H9 (cell line): ENCODE measurements at regions not wholly inside any gene's neighbourhood (a gene's known extent, or its start where the extent isn't known, plus 50 kb on each side); places are given as distances from the start of the nearest gene placed in this dataset.

ENCODE experiments used
- DNase-seq: peaks from one replicate; pipeline ENCODE4 v3.0.0-alpha.2; 2017
- H2AFZ ChIP-seq: one replicate; pipeline ENCODE4 v1.6.1; 2013; ENCODE audit warnings: mild to moderate bottlenecking, low read length, control low read depth, moderate library complexity
- H2AK5ac ChIP-seq: 2 replicates; pipeline ENCODE4 v1.6.1; 2013; ENCODE audit warnings: low read length, control low read depth, mixed read lengths; ENCODE audit not compliant: insufficient read length
- H2BK120ac ChIP-seq: one replicate; pipeline ENCODE4 v1.6.1; 2013; ENCODE audit warnings: low read depth, mild to moderate bottlenecking, low read length, control low read depth, inconsistent platforms; ENCODE audit not compliant: poor library complexity, severe bottlenecking
- H2BK12ac ChIP-seq: 2 replicates; pipeline ENCODE4 v1.6.1; 2013; ENCODE audit warnings: low read length, control low read depth, mixed read lengths, low read depth; ENCODE audit not compliant: insufficient read length
- H2BK15ac ChIP-seq: 2 replicates; pipeline ENCODE4 v1.6.1; 2013; ENCODE audit warnings: low read depth, low read length, control low read depth
- H2BK20ac ChIP-seq: one replicate; pipeline ENCODE4 v1.6.1; 2013; ENCODE audit warnings: low read depth, mild to moderate bottlenecking, low read length, control low read depth, inconsistent platforms; ENCODE audit not compliant: poor library complexity, severe bottlenecking
- H2BK5ac ChIP-seq: 2 replicates; pipeline ENCODE4 v1.6.1; 2013; ENCODE audit warnings: low read length, control low read depth, mixed read lengths; ENCODE audit not compliant: insufficient read length
- H3K14ac ChIP-seq: 2 replicates; pipeline ENCODE4 v1.6.1; 2013; ENCODE audit warnings: low read length, control low read depth; ENCODE audit not compliant: insufficient read depth
- H3K18ac ChIP-seq: 2 replicates; pipeline ENCODE4 v1.6.1; 2013; ENCODE audit warnings: low read depth, mild to moderate bottlenecking, mixed read lengths, low read length, control low read depth; ENCODE audit not compliant: insufficient read length
- H3K23ac ChIP-seq: 2 replicates; pipeline ENCODE4 v1.6.1; 2013; ENCODE audit warnings: low read length, control low read depth, mixed read lengths, low read depth; ENCODE audit not compliant: insufficient read length
- H3K23me2 ChIP-seq: 2 replicates; pipeline ENCODE4 v1.6.1; 2013; ENCODE audit warnings: low read depth, mild to moderate bottlenecking, mixed read lengths, low read length, control low read depth; ENCODE audit not compliant: insufficient read length, poor library complexity, severe bottlenecking
- H3K27ac ChIP-seq: 2 replicates; pipeline ENCODE4 v1.5.1; 2013; ENCODE audit warnings: low read length, control low read depth, mixed read lengths, low read depth; ENCODE audit not compliant: insufficient read length
- H3K27me3 ChIP-seq: 2 replicates; pipeline ENCODE4 v1.6.1; 2013; ENCODE audit warnings: low read length, control low read depth, inconsistent platforms; ENCODE audit not compliant: insufficient read depth
- H3K4ac ChIP-seq: 2 replicates; pipeline ENCODE4 v1.6.1; 2013; ENCODE audit warnings: low read depth, mild to moderate bottlenecking, control low read depth, inconsistent platforms, low read length, moderate library complexity
- H3K4me1 ChIP-seq: 2 replicates; pipeline ENCODE4 v1.6.1; 2013; ENCODE audit warnings: low read length, control low read depth, inconsistent platforms; ENCODE audit not compliant: insufficient read depth
- H3K4me2 ChIP-seq: 2 replicates; pipeline ENCODE4 v1.6.1; 2013; ENCODE audit warnings: low read length, control low read depth, mixed read lengths; ENCODE audit not compliant: insufficient read length, insufficient read depth
- H3K56ac ChIP-seq: 2 replicates; pipeline ENCODE4 v1.6.1; 2013; ENCODE audit warnings: low read depth, mild to moderate bottlenecking, mixed read lengths, low read length, control low read depth; ENCODE audit not compliant: insufficient read length
- H3K79me1 ChIP-seq: 2 replicates; pipeline ENCODE4 v1.6.1; 2013; ENCODE audit warnings: low read depth, mild to moderate bottlenecking, moderate library complexity, low read length, control low read depth, inconsistent platforms; ENCODE audit not compliant: insufficient read depth, poor library complexity, severe bottlenecking
- H3K79me2 ChIP-seq: 2 replicates; pipeline ENCODE4 v1.6.1; 2013; ENCODE audit warnings: low read length, control low read depth, inconsistent platforms; ENCODE audit not compliant: insufficient read depth
- H3K9ac ChIP-seq: 2 replicates; pipeline ENCODE4 v1.6.1; 2013; ENCODE audit warnings: low read length, control low read depth, mixed read lengths; ENCODE audit not compliant: insufficient read length; ENCODE audit errors: extremely low read depth
- H3K9me3 ChIP-seq: one replicate; pipeline ENCODE4 v1.6.1; 2013; ENCODE audit warnings: low read depth, low read length, inconsistent platforms; ENCODE audit not compliant: control insufficient read depth
- H3T11ph ChIP-seq: one replicate; pipeline ENCODE4 v1.6.1; 2013; ENCODE audit warnings: mild to moderate bottlenecking, low read length, control low read depth, inconsistent platforms
- H4K20me1 ChIP-seq: one replicate; pipeline ENCODE4 v1.6.1; 2013; ENCODE audit not compliant: control insufficient read depth, insufficient read length, insufficient read depth
- H4K5ac ChIP-seq: 2 replicates; pipeline ENCODE4 v1.6.1; 2013; ENCODE audit warnings: low read depth, mild to moderate bottlenecking, mixed read lengths, low read length, control low read depth; ENCODE audit not compliant: insufficient read length
- H4K8ac ChIP-seq: replicated peaks from 2 replicates; pipeline ENCODE4 v1.6.1; 2013; ENCODE audit warnings: low read length, control low read depth, mixed read lengths, low read depth; ENCODE audit not compliant: insufficient read length
- H4K91ac ChIP-seq: 2 replicates; pipeline ENCODE4 v1.6.1; 2013; ENCODE audit warnings: low read depth, mild to moderate bottlenecking, moderate library complexity, mixed read lengths, low read length, control low read depth; ENCODE audit not compliant: insufficient read length
- H3K27ac Mint-ChIP-seq, 3 experiments: 2 replicates in 2 of 3; 3 replicates in 1 of 3; pipeline ENCODE4 v1.8.0; 2020 to 2021; ENCODE audit warnings: mixed read lengths in 3 of 3, mild to moderate bottlenecking in 1 of 3, moderate library complexity in 1 of 3
- H3K27me3 Mint-ChIP-seq: 2 replicates; pipeline ENCODE4 v1.8.0; 2021; ENCODE audit warnings: low read depth, mild to moderate bottlenecking, moderate library complexity, mixed read lengths
- H3K36me3 Mint-ChIP-seq, 3 experiments: 2 replicates in 2 of 3; 3 replicates in 1 of 3; pipeline ENCODE4 v1.8.0; 2020 to 2021; ENCODE audit warnings: low read depth in 3 of 3, mixed read lengths in 3 of 3; ENCODE audit not compliant: insufficient read depth in 1 of 3
- H3K4me1 Mint-ChIP-seq, 2 experiments: 2 replicates each; pipeline ENCODE4 v1.8.0; 2020; ENCODE audit warnings: mixed read lengths in 2 of 2
- H3K4me3 Mint-ChIP-seq, 2 experiments: 2 replicates in 1 of 2; 3 replicates in 1 of 2; pipeline ENCODE4 v1.8.0; 2020 to 2021; ENCODE audit warnings: mild to moderate bottlenecking in 2 of 2, mixed read lengths in 2 of 2, moderate library complexity in 1 of 2
- H3K9me3 Mint-ChIP-seq, 2 experiments: 2 replicates in 1 of 2; 3 replicates in 1 of 2; pipeline ENCODE4 v1.8.0; 2020; ENCODE audit warnings: mild to moderate bottlenecking in 2 of 2, mixed read lengths in 2 of 2, moderate library complexity in 1 of 2
- CTCF ChIP-seq: fragments of 200-600 bp; sonication (generic); conservative IDR thresholded peaks from 3 replicates; pipeline ENCODE4 v1.8.0; 2021; ENCODE audit warnings: antibody characterized with exemption, mild to moderate bottlenecking
- WGBS: extraction: QIAGEN DNeasy Blood & Tissue Kit; methylation state at CpG from one replicate; pipeline ENCODE4 v1.1.7; 2013; ENCODE audit warnings: missing lambda C conversion rate, low lambda C conversion rate, mixed read lengths; ENCODE audit not compliant: insufficient read length; ENCODE audit errors: extremely low coverage; 5-methylcytosine and 5-hydroxymethylcytosine counted together

GRCh38 chr3:59368900-59369675 is 319.3 kb upstream of the CFAP20DC start:
- Histone ChIP-seq H3K4me1 (peaks cover 3% of the 10 kb centered on the region; the same call in 1 of the 2 replicates), H3K9me3 (no peaks in the 10 kb centered on the region), H3K79me1 (no peaks in the 10 kb centered on the region), H3K4ac (no peak overlapping the region), H3K4me2 (no peak overlapping the region), H3K18ac (no peak overlapping the region), H3T11ph (no peak overlapping the region), H4K20me1 (no peaks in the 10 kb centered on the region), H2AFZ (no peak overlapping the region), H2AK5ac (no peak overlapping the region), H3K79me2 (no peaks in the 10 kb centered on the region), H3K9ac (no peak overlapping the region), H4K91ac (no peak overlapping the region), H3K23me2 (no peaks in the 10 kb centered on the region), H3K56ac (no peak overlapping the region), H2BK15ac (no peak overlapping the region), H2BK120ac (no peak overlapping the region), H2BK20ac (no peak overlapping the region), H3K23ac (no peak overlapping the region), H2BK12ac (no peak overlapping the region), H3K27me3 (no peaks in the 10 kb centered on the region), H3K27ac (no peak overlapping the region), H4K8ac (no peak overlapping the region), H3K14ac (no peak overlapping the region), H2BK5ac (no peak overlapping the region), H4K5ac (no peak overlapping the region)
- Mint-ChIP-seq H3K27ac (no peak overlapping the region), H3K4me3 (no peak overlapping the region), H3K27me3 (0 out of 2 replicates have a peak, but pooled peaks cover 2% of the 10 kb centered on the region), H3K4me1 (peaks cover 9 to 11% of the 10 kb centered on the region in 2 experiments), H3K9me3 (no peaks in the 10 kb centered on the region), H3K36me3 (no peaks in the 10 kb centered on the region)
- WGBS = no CpG with 5 or more reads among the region's 5 CpGs
- no peak for DNase-seq
- TF ChIP-seq CTCF = no peak
